ENCODE measurements at regions not wholly inside any gene's neighbourhood (a gene's known extent, or its start where the extent isn't known, plus 50 kb on each side); places are given as distances from the start of the nearest gene placed in this dataset.
"Not testable (repeated sequence)": the region's sequence is repeated elsewhere in the genome, so short reads cannot be mapped to it uniquely, and the experiment has no call there.

DNA sequence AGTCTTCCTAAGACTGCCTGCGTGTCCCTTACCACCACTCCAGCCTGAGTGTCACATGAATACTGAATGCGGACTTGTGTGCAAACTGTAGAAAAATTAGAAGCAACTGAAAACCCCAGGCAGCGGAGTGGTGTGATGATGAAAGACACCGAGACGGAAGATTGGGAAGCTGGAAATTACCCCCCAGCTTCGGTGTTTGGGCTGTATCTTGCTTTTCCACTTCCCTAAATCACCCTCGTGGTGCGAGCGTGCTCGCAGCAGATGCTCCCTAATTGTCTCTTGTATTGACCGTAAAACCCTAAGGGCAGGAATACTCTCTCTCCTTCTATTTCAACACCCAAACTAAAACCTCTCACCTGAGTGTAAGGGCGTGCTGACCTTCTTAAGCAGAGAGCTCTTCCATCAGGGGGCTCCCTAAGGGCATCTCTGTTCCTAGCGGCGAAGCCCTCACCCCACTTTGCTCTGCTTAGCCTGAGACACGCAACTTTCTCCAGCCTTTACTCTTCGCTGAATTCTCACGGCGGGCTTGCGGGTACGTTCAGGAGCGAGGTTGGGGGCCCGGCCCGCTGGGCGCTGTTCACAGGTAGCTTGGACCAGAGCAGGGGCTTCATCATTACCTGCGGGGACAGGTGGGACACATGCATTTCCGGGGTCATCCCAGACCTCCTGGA is 62.4 kb downstream of the CRYBB2 start:
- H3K9me3 ChIP-seq: no peaks in the 10 kb centered on the region
- no peak overlapping the region for H3K4me3 ChIP-seq
- peaks cover 2% of the 10 kb centered on the region; the same call in 1 of the 2 replicates for H3K27me3 ChIP-seq
- H3K36me3 ChIP-seq: no peaks in the 10 kb centered on the region
- no peak for DNase-seq

DNA sequence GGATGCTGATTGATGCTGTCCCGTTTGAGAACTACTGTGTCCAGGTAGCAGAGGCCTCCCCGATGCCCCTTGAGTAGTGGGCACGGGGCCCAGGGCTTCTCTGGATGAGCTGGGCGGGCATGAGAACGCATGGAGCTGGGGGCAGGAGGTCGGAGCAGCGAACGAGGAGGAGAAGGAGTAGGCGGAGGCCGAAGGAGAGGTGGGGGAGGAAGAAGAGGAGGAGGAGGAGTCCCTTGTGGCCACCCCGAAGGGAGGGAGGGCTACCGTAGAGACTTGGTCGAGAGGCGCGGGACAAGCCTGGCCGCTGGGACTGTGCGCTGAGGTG is 62.9 kb downstream of the CRYBB2 start:
- no peak overlapping the region for H3K4me3 ChIP-seq
- H3K27me3 ChIP-seq: peaks cover 2% of the 10 kb centered on the region; the same call in 1 of the 2 replicates
- DNase-seq: no peak
- H3K36me3 ChIP-seq: no peaks in the 10 kb centered on the region
- no peaks in the 10 kb centered on the region for H3K9me3 ChIP-seq

DNA sequence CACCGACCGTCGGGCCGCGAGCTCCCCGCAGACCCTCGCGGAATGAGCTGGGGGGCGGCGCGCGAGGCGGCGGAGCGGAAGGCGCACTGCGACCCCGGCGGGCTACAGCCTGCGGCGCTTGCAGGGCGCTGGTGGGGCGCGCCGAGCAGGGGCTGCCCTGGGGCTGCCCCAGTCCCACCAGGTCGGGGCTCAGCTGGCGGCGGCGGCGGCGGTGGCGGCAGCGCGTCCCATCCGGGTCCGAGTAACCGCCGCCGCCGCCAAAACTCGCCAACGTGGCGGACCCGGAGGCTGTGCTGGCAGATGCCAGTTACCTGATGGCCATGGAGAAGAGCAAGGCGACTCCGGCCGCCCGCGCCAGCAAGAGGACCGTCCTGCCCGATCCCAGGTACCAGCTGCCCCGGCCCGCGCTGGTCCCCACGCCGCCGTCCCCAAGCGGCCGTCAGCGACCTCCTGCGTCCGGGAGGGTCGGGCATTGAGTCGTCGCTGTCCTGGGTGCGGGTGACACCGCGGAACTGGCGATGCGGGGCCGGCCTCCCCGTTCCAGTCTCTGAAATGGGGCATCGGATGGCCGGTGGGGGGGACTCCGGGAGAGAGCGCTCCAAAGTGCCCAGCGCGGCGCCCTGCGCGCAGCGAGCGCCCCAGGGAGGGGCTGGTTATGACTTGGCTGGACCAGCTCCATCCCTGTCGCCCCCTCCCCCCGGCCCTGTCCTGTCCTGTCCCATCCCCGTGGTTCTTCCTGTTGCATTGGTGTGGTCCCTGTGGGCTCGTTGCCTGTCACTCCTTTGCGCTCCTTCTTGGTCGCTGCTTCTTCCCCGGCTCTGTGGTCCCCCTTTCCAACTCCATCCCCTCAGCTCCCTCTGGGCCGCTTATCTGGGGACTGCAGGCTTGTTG is 63.5 kb downstream of the CRYBB2 start:
- H3K27me3 ChIP-seq: peaks cover 2% of the 10 kb centered on the region; the same call in 1 of the 2 replicates
- DNase-seq: no peak
- H3K36me3 ChIP-seq: no peaks in the 10 kb centered on the region
- no peaks in the 10 kb centered on the region for H3K9me3 ChIP-seq
- H3K4me3 ChIP-seq: no peak overlapping the region

DNA sequence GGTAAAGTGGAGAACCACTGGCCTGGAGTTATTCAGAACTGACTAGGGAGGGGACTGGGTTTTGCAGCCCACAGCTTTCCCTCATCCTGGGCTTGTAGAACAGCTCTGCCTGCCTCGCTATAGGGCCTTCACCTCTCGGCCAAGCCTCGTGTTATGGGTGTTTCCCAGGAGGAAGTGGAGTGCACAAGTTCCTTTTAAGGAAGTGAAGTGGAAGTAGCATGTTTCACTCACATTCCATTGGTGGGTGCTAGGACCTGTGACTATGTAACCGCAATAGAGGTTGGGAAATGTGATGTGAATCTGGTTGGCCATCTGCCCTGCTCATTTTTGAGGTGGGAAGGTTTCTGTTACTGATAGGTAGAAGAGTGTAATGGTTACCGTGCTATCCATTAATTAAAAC is 69.0 kb downstream of the CRYBB2 start:
- not testable (repeated sequence) for H3K4me3 ChIP-seq, H3K9me3 ChIP-seq, H3K36me3 ChIP-seq, H3K27me3 ChIP-seq, DNase-seq

DNA sequence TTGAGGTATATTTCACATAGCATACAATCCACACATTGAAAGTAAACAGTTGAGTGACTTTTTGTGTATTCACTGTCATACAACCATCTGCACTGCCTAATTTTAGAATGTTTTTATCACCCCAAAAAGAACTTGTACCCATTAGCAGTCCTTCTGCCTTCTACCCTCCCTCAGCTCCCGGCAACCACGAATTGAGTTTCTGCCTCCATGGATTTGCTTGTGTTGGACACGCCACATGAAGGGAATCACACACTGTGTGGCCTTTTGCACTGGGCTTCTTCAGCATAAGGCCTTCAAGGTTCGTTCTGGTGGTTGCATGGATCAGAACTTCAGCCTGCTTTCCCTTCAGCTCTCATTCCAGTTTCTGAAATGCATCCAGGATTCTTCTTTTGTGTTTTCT is 82.5 kb downstream of the CRYBB2 start:
- not testable (repeated sequence) for H3K36me3 ChIP-seq, DNase-seq, H3K9me3 ChIP-seq, H3K27me3 ChIP-seq, H3K4me3 ChIP-seq

DNA sequence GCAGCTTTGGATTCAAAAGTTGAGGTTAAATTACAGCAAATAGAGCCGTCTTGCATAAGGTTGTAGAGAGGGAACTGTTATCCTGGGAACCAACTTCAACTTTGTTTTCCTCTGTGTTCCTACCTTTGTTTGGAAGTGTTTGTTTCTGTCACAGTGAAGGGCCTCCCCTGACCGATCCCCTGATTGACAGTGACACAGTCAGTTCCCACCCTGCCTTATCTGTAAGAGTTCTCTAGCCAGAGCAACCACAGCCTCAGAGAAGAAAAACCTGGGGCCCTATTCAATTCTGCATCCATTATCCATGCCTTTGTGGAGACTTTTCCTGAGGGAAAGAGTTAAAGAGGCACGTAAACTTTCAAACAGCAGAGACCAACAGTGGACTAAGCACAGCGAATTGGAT is 90.1 kb downstream of the CRYBB2 start:
- H3K9me3 ChIP-seq, H3K4me3 ChIP-seq, H3K27me3 ChIP-seq, H3K36me3 ChIP-seq, DNase-seq: not testable (repeated sequence)

DNA sequence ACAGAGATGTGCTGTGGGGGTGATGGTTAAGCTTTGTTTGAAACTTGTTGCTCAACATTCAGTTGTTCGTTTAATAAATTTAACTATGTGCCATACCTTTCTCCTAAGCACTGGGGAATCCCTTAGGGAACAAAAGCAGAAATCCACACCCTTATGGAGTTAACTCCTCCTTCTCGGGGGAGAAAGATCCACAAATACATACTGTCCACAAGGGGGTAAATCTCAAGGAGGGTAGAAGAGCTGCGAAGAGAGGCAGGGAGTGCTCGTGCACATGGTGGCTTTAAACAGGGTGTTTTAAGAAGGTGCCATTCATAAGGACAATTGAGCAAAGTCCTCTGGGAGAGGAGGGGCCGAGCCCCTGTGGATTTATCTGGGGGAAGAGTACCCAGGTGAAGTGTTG is 92.5 kb downstream of the CRYBB2 start:
- DNase-seq, H3K9me3 ChIP-seq, H3K4me3 ChIP-seq, H3K27me3 ChIP-seq, H3K36me3 ChIP-seq: not testable (repeated sequence)

DNA sequence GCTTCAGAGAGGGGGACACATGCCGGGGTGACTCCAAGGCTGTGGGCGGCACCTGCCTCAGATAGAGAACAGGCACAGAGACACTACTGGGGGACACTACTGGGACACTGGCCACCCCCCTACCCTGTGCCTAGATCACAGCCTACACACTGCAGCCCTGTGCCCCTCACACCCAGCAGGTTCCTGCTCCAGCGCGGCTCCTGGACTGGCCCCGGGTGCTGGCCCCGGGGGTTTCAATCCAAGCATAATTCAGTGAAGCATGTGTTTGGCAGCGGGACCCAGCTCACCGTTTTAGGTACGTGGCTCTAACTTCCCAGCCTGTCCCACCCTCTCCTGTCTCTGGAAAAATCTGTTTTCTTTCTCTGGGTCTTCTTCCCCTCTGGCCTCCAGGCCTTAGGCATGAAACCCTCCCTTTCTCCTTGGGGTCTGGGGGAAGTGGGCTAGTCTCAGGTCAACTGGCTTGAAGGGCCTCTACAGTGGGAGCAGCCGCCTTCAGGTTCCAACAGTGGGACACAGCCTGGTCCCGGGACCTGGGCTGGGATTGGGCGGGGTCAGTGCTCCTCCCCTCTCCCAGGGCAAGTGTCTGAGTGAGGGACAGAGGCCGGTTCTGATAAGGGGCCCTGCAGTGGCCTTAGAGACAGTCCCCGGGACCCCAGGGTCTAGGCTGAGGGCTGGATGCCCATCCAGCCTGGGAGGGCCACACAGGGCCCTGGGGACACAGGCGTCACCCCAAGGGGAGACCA is 98.8 kb downstream of the CRYBB2 start:
- no peak for DNase-seq
- Histone ChIP-seq H3K9me3 (no peaks in the 10 kb centered on the region), H3K27me3 (no peaks in the 10 kb centered on the region), H3K4me3 (no peak overlapping the region), H3K36me3 (no peaks in the 10 kb centered on the region)

DNA sequence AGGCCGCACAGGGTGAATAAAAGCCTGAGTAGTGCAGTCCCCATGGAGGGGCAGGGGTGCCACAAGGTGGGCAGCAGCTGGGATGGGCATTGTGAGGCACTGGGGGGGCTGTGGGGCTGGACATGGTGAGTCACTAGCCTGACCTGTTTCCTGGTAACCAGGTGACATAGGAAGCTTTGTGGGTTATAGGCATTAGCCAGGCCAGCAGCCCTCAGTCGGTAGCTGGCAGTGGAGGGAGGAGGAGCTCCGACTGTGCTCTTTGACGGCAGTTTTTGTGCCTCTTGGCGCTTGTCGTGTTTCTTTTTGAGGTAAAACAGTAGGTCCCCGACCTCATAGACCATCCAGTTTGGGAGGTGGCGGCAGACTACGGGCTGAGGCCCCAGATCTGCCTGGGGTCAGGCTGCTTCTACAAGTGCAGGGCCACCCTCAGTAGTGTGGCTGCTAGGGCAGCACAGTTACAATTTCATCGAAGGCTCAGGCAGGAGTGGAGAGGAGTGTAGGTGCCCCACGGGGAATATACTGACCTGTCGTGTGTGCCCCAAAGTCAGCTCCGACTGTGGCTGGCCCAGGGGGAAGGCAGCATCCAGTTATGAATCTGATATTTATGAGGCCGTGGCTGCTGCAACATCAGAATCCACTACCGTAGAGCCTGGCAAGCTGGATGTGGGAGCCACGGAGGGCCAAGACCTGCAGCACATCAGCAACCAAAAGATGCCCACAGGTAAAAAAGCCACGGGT is 107.7 kb downstream of the CRYBB2 start:
- Histone ChIP-seq H3K36me3 (no peaks in the 10 kb centered on the region), H3K9me3 (no peaks in the 10 kb centered on the region), H3K4me3 (no peak overlapping the region), H3K27me3 (no peaks in the 10 kb centered on the region)
- no peak for DNase-seq

DNA sequence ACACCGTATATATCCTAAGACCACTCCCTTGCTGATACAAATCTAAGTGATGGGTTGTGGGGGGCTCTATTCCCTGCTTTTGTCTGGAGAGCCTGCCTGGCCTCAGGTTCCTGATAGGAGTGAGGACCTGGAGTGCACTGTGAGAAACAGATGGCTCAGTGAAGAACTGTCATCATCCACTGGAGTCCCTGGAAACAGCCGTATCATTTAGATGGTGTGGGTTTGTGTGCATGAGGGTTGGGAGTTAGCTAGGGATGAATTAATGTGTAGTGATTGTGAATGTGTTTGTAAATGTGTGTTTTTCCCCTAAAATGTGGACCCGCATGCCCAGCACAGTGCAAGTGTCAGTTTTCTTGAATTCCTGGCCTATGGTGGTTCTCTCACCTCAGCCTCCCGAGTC is 111.6 kb downstream of the CRYBB2 start:
- H3K27me3 ChIP-seq: no peaks in the 10 kb centered on the region
- no peak for DNase-seq
- H3K4me3 ChIP-seq: no peak overlapping the region
- H3K9me3 ChIP-seq: no peaks in the 10 kb centered on the region
- no peaks in the 10 kb centered on the region for H3K36me3 ChIP-seq

DNA sequence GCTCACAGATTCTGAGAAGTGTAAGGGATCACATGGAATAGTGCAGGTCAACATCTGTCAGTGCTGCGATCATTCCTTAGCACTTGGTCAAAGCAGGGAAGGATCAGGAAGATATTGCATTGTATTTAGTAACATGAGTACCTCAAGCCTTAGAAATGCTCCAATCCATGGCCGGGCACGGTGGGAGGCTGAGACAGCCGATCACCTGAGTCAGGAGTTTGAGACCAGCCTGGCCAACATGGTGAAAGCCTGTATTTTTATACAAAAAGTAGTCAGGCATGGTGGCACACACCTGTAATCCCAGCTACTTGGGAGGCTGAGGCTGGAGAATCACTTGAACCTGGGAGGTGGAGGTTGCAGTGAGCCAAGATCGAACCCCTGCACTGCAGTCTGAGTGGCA is 112.5 kb downstream of the CRYBB2 start:
- not testable (repeated sequence) for H3K4me3 ChIP-seq, H3K27me3 ChIP-seq, DNase-seq, H3K9me3 ChIP-seq, H3K36me3 ChIP-seq

DNA sequence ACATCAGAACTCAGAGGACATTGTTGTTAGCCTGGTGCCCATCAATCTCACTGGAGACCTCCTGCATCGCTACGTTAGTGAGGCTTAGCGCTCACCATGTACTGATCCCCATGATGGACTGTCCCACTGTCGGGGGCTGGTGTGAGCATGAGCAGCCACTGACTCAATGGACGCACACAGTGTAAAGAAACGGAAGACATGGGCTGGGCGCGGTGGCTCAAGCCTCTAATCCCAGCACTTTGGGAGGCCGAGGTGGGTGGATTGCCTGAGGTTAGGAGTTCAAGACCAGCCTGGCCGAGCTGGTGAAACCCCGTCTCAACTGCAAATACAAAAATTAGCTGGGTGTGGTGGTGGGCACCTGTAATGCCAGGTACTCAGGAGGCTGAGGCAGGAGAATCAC is 112.9 kb downstream of the CRYBB2 start:
- H3K9me3 ChIP-seq: no peaks in the 10 kb centered on the region
- H3K27me3 ChIP-seq: no peaks in the 10 kb centered on the region
- H3K36me3 ChIP-seq: no peaks in the 10 kb centered on the region
- H3K4me3 ChIP-seq: no peak overlapping the region
- no peak for DNase-seq

DNA sequence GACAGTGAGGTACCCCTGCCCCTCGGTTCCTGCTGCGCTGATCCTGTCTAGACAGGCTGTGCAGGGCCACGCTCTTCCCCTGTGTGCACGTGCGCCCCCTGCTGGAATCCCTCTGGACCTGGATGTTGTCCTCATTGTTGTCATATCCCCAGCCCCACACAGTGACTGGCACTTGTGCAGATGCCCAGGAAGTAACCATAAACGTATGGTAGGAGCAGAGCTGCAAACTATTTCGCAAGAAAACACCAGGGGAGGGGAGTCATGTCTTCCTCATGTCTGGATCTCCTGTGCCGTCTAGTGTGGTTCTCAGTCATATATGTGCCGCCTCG is 114.7 kb downstream of the CRYBB2 start:
- DNase-seq: peak; percentile 0
- Histone ChIP-seq H3K4me3 (no peak overlapping the region), H3K9me3 (no peaks in the 10 kb centered on the region), H3K27me3 (no peaks in the 10 kb centered on the region), H3K36me3 (no peaks in the 10 kb centered on the region)

DNA sequence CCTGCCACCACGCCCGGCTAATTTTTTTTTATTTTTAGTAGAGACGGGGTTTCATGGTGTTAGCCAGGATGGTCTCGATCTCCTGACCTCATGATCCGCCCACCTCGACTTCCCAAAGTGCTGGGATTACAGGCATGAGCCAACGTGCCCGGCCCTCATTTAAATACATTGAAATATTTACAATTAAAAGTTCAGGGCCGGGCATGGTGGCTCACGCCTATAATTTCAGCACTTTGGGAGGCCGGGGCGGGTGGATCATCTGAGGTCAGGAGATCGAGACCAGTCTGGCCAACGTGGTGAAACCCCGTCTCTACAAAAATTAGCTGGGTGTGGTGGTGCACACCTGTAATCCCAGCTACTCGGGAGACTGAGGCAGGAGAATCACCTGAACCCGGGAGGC is 115.2 kb downstream of the CRYBB2 start:
- H3K4me3 ChIP-seq, DNase-seq: not testable (repeated sequence)

DNA sequence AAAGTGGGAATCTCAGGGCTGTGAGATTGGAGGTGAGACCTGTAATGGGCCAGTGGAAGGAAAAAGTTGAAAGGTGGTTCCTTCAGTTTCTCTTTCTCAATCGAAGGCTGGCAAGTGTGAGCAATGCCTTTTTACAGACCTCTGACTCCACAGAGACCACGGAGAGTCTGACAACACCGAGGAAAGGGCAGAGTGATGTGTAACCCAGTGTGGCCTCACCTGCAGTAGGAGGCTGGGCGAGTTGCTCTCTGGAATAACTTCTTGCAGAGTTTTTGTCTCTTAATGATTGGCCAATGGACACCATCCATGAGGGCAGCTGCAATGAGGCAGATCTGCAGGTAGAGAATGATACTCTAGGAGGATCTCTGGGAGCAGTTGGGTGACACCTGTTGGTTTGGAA is 115.8 kb downstream of the CRYBB2 start:
- not testable (repeated sequence) for H3K36me3 ChIP-seq, DNase-seq, H3K9me3 ChIP-seq, H3K4me3 ChIP-seq, H3K27me3 ChIP-seq

More for the DNA sequence above, 115.2 kb downstream of the CRYBB2 start:
- not testable (repeated sequence) for H3K27me3 ChIP-seq, H3K9me3 ChIP-seq, H3K36me3 ChIP-seq

DNA sequence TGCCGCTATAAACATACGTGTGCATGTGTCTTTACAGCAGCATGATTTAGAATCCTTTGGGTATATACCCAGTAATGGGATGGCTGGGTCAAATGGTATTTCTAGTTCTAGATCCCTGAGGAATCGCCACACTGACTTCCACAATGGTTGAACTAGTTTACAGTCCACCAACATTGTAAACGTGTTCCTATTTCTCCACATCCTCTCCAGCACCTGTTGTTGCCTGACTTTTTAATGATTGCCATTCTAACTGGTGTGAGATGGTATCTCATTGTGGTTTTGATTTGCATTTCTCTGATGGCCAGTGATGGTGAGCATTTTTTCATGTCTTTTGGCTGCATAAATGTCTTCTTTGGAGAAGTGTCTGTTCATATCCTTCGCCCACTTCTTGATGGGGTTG is 121.1 kb downstream of the CRYBB2 start:
- not testable (repeated sequence) for H3K4me3 ChIP-seq, H3K9me3 ChIP-seq, DNase-seq, H3K27me3 ChIP-seq, H3K36me3 ChIP-seq

DNA sequence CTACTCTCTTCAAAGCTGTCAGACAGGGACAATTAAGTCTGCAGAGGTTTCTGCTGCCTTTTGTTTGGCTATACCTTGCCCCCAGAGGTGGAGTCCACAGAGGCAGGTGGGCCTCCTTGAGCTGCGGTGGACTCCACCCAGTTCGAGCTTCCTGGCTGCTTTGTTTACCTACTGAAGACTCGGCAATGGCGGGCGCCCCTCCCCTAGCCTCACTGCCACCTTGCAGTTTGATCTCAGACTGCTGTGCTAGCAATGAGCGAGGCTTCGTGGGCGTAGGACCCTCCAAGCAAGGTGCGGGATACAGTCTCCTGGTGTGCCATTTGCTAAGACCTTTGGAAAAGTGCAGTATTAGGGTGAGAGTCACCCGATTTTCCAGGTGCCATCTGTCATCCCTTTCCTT is 124.9 kb downstream of the CRYBB2 start:
- H3K4me3 ChIP-seq, DNase-seq, H3K9me3 ChIP-seq, H3K36me3 ChIP-seq, H3K27me3 ChIP-seq: not testable (repeated sequence)
